HuH-7.5 (cell line): ENCODE measurements at regions not wholly inside any gene's neighbourhood (a gene's known extent, or its start where the extent isn't known, plus 50 kb on each side); places are given as distances from the start of the nearest gene placed in this dataset.

Experiments
- DNase-seq: peaks from one replicate; pipeline ENCODE4 v3.0.0; 2011; ENCODE audit warnings: low spot score

DNA sequence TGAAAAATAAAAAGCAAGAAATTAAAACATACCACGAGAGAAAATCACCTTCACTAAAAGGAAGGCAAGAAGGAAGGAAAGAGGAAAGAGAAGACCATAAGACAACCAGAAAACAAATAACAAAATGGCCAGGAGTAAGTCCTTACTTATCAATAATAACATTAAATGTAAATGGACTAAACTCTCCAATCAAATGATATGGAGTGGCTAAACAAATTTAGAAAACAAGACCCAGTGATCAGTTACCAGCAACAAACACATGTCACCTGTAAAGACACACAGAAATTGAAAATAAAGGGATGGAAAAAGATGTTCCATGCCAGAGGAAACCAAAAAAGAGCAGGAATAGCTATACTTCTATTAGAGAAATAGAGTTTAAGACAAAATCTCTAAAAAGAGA lies 85.0 kb upstream of the SLC38A4 start:
- DNase-seq, result no peak

- no peak for DNase-seq
Measured at GRCh38 chr12:46914336-46914735, 88.5 kb upstream of the SLC38A4 start.

GRCh38 chr12:46915082-46915481 lies 89.3 kb upstream of the SLC38A4 start:
- DNase-seq, result no peak

GRCh38 chr12:46915836-46916235 lies 90.0 kb upstream of the SLC38A4 start:
- no peak for DNase-seq

GRCh38 chr12:46916796-46917419 lies 91.1 kb upstream of the SLC38A4 start:
- no peak for DNase-seq

DNA sequence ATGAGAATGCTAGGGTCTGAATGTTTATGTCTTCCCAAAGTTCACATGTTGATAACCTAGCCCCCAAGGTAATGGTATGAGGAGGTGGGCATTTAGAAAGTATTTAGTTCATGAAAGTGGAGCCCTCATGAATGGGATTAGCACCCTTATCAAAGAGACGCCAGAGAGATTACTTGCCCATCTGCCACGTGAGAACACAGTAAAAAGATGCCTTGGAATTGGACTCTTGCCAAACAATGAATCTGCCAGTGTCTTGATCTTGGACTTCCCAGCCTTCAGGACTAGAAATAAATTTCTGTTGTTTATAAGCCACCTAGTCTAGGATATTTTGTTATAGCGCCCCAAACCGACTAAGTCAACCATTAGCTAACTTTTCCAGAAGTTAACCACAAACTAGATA lies 92.0 kb upstream of the SLC38A4 start:
- DNase-seq, result no peak

DNA sequence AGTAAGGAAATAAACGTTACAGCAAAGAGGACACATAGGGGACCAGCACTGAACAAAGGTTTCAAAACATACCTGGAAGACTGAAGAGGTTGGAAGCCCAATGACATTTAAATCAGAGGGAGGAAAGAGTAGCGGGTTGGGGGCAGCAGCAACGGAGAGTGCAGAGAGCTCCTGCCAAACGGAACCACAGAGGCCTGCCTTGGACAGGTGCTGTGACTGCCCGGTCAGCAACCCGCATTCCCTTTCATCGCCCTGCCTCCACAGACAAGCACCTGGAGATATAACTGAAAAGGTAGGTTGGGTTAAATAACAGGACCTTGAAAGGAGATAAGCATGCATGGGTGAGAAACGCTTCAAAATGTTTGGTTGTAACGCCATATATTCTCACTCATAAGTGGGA lies 92.8 kb upstream of the SLC38A4 start:
- no peak for DNase-seq

DNA sequence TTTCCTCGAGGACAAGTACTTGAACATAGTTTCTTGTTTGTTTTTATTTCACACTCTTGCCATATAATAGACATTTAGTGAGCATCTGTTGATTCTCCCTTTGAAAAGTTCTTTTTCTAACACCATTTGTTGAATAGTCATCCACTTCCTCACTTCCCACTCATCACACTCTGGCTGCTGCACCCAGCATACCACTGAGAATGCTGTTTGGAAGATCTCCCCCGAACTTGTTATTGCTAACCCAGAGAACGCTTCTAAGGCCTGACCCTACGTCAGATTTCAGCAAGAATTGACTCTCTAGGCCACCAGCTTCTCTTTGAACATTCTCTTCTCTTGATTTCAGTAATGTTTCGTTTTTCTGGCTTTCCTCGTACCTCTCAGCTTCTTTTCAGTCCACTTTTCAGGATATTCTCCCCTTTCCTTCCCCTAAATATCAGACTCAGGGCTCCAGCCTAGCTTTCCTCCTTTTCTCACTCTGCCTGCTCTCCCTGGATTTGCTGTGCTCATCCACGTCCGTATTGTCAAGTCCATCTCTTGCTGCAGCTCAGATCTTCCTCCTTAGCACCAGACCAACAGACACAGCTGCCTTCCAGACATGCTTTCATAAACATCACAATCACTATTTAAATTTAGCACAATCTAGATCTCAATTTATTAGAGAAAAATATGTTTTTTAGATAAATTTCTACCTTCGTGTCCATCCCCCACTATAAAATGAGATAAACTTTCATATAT lies 94.0 kb upstream of the SLC38A4 start:
- no peak for DNase-seq

DNA sequence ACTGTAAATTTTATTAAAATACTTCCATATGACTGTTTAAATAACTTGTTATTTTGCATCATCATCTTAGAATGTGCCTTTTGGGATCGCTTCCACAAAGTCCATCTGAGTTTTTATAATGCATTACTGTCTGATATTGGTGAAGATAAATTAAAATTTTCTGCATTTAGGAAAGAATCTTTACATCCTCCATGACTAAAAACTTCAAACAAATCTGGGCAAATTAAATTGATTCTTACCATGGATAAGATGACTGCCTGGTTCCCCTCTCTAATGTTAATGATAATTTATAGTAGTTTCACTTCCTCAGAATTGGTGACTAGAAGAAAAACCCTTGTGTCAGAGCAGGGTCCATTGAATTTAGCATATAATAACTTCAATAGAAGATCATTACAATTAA lies 94.7 kb upstream of the SLC38A4 start:
- no peak for DNase-seq

- no peak for DNase-seq
Measured at GRCh38 chr12:46921048-46921763, 95.4 kb upstream of the SLC38A4 start.

DNA sequence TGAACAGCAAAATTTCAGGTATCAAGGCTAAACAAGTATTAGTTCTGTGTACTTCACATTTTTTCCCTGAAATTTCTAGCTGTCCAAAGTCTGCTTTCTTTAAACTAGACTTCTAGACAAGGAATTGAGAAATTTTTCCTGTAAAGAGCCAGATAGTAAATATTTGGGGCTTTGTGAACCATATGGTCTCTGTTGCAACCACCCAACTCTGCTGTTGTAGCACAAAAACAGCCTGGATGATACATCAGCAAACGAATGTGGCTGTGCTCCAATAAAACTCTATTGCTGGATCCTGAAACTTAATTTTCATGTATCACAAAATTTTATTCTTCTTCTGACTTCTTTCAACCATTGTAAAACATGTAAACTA lies 96.0 kb upstream of the SLC38A4 start:
- no peak for DNase-seq

- no peak for DNase-seq
Measured at GRCh38 chr12:46926526-46926925, 100.7 kb upstream of the SLC38A4 start.

DNA sequence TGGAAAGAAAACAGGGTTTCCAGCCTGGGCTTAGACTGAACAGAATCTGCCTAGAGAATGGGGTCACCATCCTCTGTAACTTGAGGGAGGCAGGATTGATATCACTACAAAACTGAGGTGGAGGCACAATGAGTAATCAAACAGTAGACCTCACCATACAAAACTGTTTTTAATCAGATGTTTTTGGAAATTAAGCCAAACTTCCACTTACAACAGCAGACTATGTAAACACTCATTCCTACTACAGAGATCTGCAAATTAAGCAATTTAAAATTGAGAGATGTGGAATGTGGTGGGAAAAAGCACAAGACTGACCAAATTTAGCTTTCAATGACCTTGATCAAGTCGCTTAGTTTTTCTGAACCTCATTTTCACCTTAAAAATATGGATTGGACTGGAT lies 104.3 kb upstream of the SLC38A4 start:
- no peak for DNase-seq

DNA sequence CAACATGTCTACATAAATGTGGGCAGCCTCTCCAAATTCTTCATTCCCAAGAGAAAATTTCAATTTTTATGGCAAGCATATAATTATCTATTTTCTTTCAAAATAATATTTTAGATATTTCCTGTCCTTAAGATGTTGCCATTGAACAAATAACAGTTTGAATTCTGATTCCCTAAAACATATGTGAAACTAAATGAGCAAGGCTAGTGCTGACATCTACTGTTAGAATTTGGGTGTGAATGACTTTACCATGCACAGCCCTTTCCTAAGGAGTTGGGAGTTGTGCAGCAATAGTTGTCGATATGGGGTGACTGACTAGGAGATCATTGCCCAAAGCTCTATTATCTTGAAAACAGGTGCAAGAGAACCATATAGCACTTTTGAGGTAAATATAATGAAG lies 108.2 kb upstream of the SLC38A4 start:
- no peak for DNase-seq

- no peak for DNase-seq
Measured at GRCh38 chr12:46934374-46935111, 108.7 kb upstream of the SLC38A4 start.

GRCh38 chr12:46935271-46935847 lies 109.6 kb upstream of the SLC38A4 start:
- no peak for DNase-seq

- DNase-seq, result no peak
Measured at GRCh38 chr12:46936042-46936441, 110.2 kb upstream of the SLC38A4 start.

DNA sequence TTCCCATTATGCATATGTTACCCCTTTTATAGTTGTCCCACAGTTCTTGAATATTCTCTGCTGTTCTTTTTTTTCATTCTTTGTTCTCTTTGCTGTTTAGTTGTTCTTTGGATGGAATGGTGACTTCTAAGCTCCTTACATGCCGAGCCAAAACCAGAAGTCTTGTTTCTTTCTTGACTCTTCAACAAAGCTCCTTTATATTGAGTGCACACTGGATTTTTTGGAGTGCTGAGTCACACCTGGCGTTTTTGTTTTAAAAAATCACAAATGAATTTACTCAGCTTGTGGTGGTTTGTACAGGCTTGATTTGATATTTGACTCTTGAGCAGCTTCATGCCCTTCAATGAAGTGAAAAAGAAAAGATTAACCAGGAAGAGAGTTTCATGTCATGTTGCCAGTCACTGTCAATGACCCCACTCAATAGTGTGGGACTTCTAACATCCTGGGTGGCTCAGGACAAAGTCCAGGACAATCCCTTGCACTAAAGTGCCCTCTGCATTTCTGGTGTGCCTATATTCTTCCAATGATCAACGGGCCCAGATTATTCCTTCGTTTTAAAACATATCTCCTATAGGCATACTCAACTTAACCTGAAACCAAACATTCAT lies 112.4 kb upstream of the SLC38A4 start:
- no peak for DNase-seq

- no peak for DNase-seq
Measured at GRCh38 chr12:46941981-46942380, 116.2 kb upstream of the SLC38A4 start.

DNA sequence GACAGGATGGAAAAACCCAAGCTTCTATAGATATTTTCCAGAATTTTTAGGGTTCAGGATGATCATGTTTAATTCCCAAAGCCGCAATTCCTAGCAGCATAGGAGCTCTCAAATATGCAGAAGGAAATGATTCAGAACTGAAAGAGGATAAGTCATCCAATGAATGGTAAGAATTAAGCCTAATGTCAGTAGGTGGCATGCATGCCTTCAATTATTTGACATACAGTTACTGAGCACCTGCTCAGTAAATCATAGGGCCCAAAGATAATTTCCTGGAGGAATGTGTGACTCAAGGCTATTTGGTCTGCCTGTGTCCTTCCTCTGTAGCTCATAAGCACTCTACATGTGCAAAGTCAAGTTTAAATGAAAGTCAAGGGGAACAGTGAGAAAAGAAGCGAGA lies 116.8 kb upstream of the SLC38A4 start:
- no peak for DNase-seq

GRCh38 chr12:46944088-46944487 lies 118.3 kb upstream of the SLC38A4 start:
- DNase-seq, result no peak

GRCh38 chr12:46944771-46945170 lies 119.0 kb upstream of the SLC38A4 start:
- DNase-seq, result no peak
